ENCODE measurements at regions not wholly inside any gene's neighbourhood (a gene's known extent, or its start where the extent isn't known, plus 50 kb on each side); places are given as distances from the start of the nearest gene placed in this dataset.

- no peaks in the 10 kb centered on the region for H3K4me1 ChIP-seq (ENCODE audit: control insufficient read depth, insufficient read depth, low read length)
- H3K36me3 ChIP-seq (ENCODE audit: control insufficient read depth in 2 of 2, insufficient read depth in 2 of 2, low read length in 1 of 2) = no peaks in the 10 kb centered on the region
- CTCF ChIA-PET = no interaction called here
- H3K9ac ChIP-seq (ENCODE audit: control insufficient read depth, insufficient read depth, low read length) = no peak overlapping the region
- DNase-seq (ENCODE audit: low read depth, low spot score) (no peak), ATAC-seq (no peak), FAIRE-seq (no peak)
- no peak overlapping the region for H3K4me2 ChIP-seq (ENCODE audit: control insufficient read depth, insufficient read depth)
- POLR2A ChIA-PET = no interaction called here
- no peaks in the 10 kb centered on the region for H3K27me3 ChIP-seq (replicated peaks in 1 of 2; ENCODE audit: control insufficient read depth in 2 of 2, insufficient read depth in 2 of 2, low read length in 1 of 2)
- H3K79me2 ChIP-seq (ENCODE audit: control insufficient read depth, insufficient read depth, low read length) = no peaks in the 10 kb centered on the region
- intact Hi-C loops (cut with micrococcal nuclease; ENCODE audit: unreplicated experiment) = no loop called here
- no peak overlapping the region for H2AFZ ChIP-seq (ENCODE audit: control insufficient read depth, low read depth, low read length)
- RAD21 ChIA-PET (ENCODE audit: unreplicated experiment) = no interaction called here
- 24% methylated on average over 3 of the region's 3 CpGs for WGBS (ENCODE audit: insufficient coverage, insufficient replicate concordance, low lambda C conversion rate, missing lambda C conversion rate)
- no peaks in the 10 kb centered on the region for H4K20me1 ChIP-seq (ENCODE audit: control insufficient read depth, insufficient read depth)
- BruUV-seq (replicated peaks) = no TSS peak
- no peak overlapping the region for H3K27ac ChIP-seq (ENCODE audit: control insufficient read depth, insufficient read depth)
- H3K9me3 ChIP-seq (replicated peaks; ENCODE audit: control insufficient read depth, insufficient read depth, low read length) = no peaks in the 10 kb centered on the region
- in situ Hi-C loops (cut with MboI) = no loop called here
- no peak overlapping the region for H3K4me3 ChIP-seq
- TF ChIP-seq MEF2A (IDR thresholded peaks at IDR 0.05; ENCODE audit: insufficient read depth, low read depth, low read length) = no peak
- no peak for TF ChIP-seq NKRF (conservative IDR thresholded peaks at IDR 0.05)
- TF ChIP-seq, protein P1, sequence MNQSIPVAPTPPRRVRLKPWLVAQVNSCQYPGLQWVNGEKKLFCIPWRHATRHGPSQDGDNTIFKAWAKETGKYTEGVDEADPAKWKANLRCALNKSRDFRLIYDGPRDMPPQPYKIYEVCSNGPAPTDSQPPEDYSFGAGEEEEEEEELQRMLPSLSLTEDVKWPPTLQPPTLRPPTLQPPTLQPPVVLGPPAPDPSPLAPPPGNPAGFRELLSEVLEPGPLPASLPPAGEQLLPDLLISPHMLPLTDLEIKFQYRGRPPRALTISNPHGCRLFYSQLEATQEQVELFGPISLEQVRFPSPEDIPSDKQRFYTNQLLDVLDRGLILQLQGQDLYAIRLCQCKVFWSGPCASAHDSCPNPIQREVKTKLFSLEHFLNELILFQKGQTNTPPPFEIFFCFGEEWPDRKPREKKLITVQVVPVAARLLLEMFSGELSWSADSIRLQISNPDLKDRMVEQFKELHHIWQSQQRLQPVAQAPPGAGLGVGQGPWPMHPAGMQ (IDR thresholded peaks at IDR 0.05; ENCODE audit: borderline replicate concordance) = no peak
- TF ChIP-seq, protein P2, sequence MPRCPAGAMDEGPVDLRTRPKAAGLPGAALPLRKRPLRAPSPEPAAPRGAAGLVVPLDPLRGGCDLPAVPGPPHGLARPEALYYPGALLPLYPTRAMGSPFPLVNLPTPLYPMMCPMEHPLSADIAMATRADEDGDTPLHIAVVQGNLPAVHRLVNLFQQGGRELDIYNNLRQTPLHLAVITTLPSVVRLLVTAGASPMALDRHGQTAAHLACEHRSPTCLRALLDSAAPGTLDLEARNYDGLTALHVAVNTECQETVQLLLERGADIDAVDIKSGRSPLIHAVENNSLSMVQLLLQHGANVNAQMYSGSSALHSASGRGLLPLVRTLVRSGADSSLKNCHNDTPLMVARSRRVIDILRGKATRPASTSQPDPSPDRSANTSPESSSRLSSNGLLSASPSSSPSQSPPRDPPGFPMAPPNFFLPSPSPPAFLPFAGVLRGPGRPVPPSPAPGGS (IDR thresholded peaks at IDR 0.05; ENCODE audit: borderline replicate concordance, insufficient read depth, low read depth, low read length, poor library complexity, severe bottlenecking) = no peak
- TF ChIP-seq KLF5 (IDR thresholded peaks at IDR 0.05; ENCODE audit: partially characterized antibody) = no peak
- TF ChIP-seq, protein P3, sequence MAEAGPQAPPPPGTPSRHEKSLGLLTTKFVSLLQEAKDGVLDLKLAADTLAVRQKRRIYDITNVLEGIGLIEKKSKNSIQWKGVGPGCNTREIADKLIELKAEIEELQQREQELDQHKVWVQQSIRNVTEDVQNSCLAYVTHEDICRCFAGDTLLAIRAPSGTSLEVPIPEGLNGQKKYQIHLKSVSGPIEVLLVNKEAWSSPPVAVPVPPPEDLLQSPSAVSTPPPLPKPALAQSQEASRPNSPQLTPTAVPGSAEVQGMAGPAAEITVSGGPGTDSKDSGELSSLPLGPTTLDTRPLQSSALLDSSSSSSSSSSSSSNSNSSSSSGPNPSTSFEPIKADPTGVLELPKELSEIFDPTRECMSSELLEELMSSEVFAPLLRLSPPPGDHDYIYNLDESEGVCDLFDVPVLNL (IDR thresholded peaks at IDR 0.05; ENCODE audit: low read depth, low read length) = no peak
- no peak for TF ChIP-seq ZNF207 (IDR thresholded peaks at IDR 0.05; ENCODE audit: borderline replicate concordance)
- no peak for TF ChIP-seq MTA3 (IDR thresholded peaks at IDR 0.05; ENCODE audit: borderline replicate concordance, low read length)
- TF ChIP-seq LARP7 (IDR thresholded peaks at IDR 0.05) = no peak
- no peak for TF ChIP-seq CBX3 (IDR thresholded peaks at IDR 0.05; ENCODE audit: borderline replicate concordance, low read depth)
- SMC1A ChIA-PET (ENCODE audit: uncharacterized antibody, unreplicated experiment) = interaction anchor here (1.3 kb wide), 1 partner anchor 12 kb away, joined by 4 read pairs; no protein-coding TSS in a partner anchor
These were observed 214.3 kb downstream of the OGFRL1 start for GRCh38 chr6:71502956-71503355.
